T-helper 2 cell treated with Interferon-gamma antibody and Interleukin-4, amounts not matched to agents 5 μg/mL and 100 μg/mL, for 36 hours (primary cell): ENCODE measurements at regions not wholly inside any gene's neighbourhood (a gene's known extent, or its start where the extent isn't known, plus 50 kb on each side); places are given as distances from the start of the nearest gene placed in this dataset.

Source experiments
- DNase-seq: peaks from one replicate; pipeline ENCODE4 v3.0.0; 2021; ENCODE audit warnings: low spot score
- H3K27ac Mint-ChIP-seq: one replicate; pipeline ENCODE4 v1.8.0; 2021; ENCODE audit warnings: mild to moderate bottlenecking, mixed read lengths
- H3K27me3 Mint-ChIP-seq: one replicate; pipeline ENCODE4 v1.8.0; 2021; ENCODE audit warnings: low read depth, mixed read lengths
- H3K36me3 Mint-ChIP-seq: one replicate; pipeline ENCODE4 v1.8.0; 2021; ENCODE audit warnings: low read depth, mixed read lengths
- H3K4me1 Mint-ChIP-seq: one replicate; pipeline ENCODE4 v1.8.0; 2021; ENCODE audit warnings: low read depth, mixed read lengths
- H3K4me3 Mint-ChIP-seq: one replicate; pipeline ENCODE4 v1.8.0; 2022; ENCODE audit warnings: mild to moderate bottlenecking, moderate library complexity, mixed read lengths
- H3K9me3 Mint-ChIP-seq: one replicate; pipeline ENCODE4 v1.8.0; 2021; ENCODE audit warnings: mixed read lengths

DNA sequence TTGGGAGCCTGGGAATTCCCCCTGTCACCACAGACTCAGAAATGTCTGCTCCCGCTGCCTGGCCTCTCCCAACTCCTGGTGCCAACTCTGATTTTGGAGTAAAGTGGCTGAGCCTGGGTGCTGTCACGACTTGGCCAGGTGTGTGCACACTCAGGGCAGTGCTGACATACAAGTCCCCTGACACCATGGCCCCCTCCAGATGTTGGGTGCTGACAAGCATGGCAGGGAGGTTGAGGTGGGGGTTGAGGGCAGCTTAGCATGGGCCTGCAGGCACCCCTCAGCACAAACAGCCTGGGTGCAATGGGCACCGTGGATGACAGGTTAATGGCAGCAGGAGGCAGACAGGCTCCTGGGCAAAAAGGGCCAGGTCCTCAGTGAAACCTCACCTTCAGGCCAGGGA, 511.2 kb downstream of the SQOR start:
- H3K27ac Mint-ChIP-seq, result no peak overlapping the region
- no peaks in the 10 kb centered on the region for H3K27me3 Mint-ChIP-seq
- no peaks in the 10 kb centered on the region for H3K36me3 Mint-ChIP-seq
- H3K9me3 Mint-ChIP-seq, result peaks cover 19% of the 10 kb centered on the region
- no peak overlapping the region for H3K4me3 Mint-ChIP-seq
- H3K4me1 Mint-ChIP-seq, result no peaks in the 10 kb centered on the region
- DNase-seq, result no peak

DNA sequence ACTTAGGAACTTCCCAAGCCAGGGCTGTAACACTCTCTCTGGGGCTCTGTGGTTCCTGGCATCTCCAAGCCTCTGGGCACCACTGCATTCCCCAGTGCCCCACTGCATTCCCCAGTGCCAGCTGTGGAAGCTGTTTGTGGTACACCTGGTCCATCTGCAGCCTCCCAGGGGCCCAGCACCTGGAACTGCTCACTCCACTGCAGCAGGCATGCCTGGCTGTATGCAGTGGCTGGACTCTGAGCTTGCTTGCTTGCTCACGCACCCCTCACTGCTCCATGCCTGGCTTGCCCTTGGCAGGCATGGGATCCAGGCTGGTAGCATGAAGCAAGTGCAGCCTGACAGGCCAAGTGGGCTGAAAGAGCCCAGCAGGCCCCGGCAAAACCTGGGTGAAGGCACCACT, 512.1 kb downstream of the SQOR start:
- no peak for DNase-seq
- no peak overlapping the region for H3K4me3 Mint-ChIP-seq
- no peaks in the 10 kb centered on the region for H3K36me3 Mint-ChIP-seq
- peaks cover 21% of the 10 kb centered on the region for H3K9me3 Mint-ChIP-seq
- H3K27me3 Mint-ChIP-seq, result no peaks in the 10 kb centered on the region
- H3K4me1 Mint-ChIP-seq, result no peaks in the 10 kb centered on the region
- no peak overlapping the region for H3K27ac Mint-ChIP-seq

DNA sequence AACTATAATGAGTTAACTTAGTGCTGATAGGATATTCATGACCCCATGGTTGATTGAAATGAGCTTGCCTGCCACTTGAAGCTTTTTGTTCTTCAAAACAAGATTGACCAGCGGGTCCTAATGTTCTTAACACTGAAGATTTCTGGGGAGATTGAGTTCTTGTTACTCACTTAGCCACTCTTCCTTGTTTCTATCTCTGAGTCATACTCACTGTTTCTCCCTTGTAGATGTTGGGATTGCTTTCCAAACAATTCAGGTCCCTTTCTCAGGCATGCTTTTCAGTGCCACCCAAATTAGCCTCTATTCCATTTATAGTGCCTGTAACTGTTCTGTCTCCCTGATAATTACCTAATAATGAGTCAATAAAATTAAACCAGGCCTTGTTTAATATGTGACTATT, 517.0 kb downstream of the SQOR start:
- H3K27ac Mint-ChIP-seq, result no peak overlapping the region
- H3K4me1 Mint-ChIP-seq, result no peaks in the 10 kb centered on the region
- no peak for DNase-seq
- no peak overlapping the region for H3K4me3 Mint-ChIP-seq
- peaks cover 31% of the 10 kb centered on the region for H3K9me3 Mint-ChIP-seq
- no peaks in the 10 kb centered on the region for H3K36me3 Mint-ChIP-seq
- no peaks in the 10 kb centered on the region for H3K27me3 Mint-ChIP-seq

DNA sequence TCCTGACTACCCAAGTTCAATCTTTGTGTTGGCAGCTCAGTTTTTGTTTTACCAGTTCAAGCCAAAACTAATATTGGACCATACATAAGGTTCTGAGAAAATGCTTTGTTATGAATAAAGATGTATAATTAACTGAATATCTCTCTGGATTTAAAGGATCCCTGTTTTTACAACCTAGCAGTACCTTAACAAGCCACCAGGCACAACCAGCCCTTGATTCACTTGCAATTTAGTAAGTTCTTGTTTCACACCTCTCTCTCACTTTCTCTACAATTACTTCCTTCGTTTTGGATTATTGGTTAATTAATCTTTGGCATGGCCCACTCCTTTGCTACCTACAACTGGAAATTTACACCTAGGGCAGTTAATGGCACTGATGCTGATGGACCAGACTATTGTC, 531.9 kb downstream of the SQOR start:
- Mint-ChIP-seq H3K9me3 (peaks cover 45% of the 10 kb centered on the region), H3K4me3 (no peak overlapping the region), H3K36me3 (no peaks in the 10 kb centered on the region), H3K27me3 (no peaks in the 10 kb centered on the region), H3K27ac (no peak overlapping the region), H3K4me1 (no peaks in the 10 kb centered on the region)
- DNase-seq, result no peak

- peaks cover 48% of the 10 kb centered on the region for H3K9me3 Mint-ChIP-seq
- no peak overlapping the region for H3K27ac Mint-ChIP-seq
Measured at GRCh38 chr15:46170326-46170725, 535.5 kb downstream of the SQOR start.

DNA sequence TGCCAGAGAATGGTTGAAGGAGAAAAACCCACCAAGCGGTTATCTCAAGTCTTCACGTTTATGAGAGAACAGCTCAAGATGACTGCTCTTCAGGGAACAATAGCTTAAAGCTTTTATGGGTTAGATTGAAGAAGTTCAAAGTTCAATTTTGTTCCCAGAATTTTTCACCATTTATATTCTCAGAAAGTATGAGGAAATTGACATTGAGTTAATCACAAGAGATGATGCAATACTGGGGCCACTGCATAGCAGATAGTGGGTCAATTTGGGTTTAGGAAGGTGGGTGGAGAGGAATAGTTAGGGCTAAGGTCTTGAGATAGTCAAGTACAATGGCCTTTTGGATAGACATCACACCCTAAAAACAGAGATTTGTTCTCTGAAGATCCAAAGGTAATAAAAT, 539.3 kb downstream of the SQOR start:
- no peaks in the 10 kb centered on the region for H3K36me3 Mint-ChIP-seq
- no peak overlapping the region for H3K4me3 Mint-ChIP-seq
- DNase-seq, result no peak
- no peaks in the 10 kb centered on the region for H3K4me1 Mint-ChIP-seq
- no peak overlapping the region for H3K27ac Mint-ChIP-seq
- H3K9me3 Mint-ChIP-seq, result peaks cover 42% of the 10 kb centered on the region
- H3K27me3 Mint-ChIP-seq, result no peaks in the 10 kb centered on the region

More at GRCh38 chr15:46170326-46170725, 535.5 kb downstream of the SQOR start:
- no peaks in the 10 kb centered on the region for H3K27me3 Mint-ChIP-seq
- no peaks in the 10 kb centered on the region for H3K4me1 Mint-ChIP-seq
- H3K36me3 Mint-ChIP-seq, result no peaks in the 10 kb centered on the region
- DNase-seq, result no peak
- no peak overlapping the region for H3K4me3 Mint-ChIP-seq

DNA sequence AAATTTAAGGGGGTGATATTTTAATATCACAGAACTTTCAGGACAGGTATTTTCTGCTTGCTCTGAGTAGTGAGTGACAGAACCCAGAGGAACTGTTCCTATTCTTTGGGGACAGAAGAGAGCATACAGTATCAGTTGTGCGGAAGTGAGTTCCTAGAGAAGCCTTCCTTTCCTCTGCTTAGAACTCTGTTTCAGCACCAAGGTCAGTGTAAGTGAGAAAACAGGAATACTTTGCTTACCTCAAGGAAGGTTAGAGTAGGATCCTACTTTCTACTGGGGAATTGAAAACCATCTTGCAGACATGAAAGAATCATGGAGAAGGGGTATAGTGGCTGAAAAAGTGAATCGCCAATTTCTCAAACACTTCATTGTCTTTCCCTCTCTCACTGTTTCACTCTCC, 542.4 kb downstream of the SQOR start:
- Mint-ChIP-seq H3K27me3 (no peaks in the 10 kb centered on the region), H3K9me3 (peaks cover 36% of the 10 kb centered on the region), H3K27ac (no peak overlapping the region), H3K4me3 (no peak overlapping the region), H3K36me3 (no peaks in the 10 kb centered on the region), H3K4me1 (no peaks in the 10 kb centered on the region)
- DNase-seq, result no peak

DNA sequence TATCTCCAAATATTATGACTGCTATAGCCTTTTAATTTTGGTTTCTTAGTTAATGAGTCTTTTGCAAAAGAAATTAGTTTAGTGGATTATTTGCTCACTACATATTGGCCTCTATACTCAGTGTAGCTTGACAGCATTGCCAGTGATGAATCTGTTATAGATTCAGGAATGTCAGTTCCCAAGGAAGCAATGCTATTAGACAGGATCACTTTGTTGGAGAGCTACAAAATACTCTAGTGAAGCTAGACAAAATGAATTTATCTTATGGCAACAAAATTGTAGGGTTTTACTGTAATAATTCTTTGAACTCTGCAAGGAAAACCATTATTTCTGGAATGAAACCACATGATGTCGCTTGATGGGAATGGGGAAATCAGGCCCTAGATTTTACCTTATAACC, 543.3 kb downstream of the SQOR start:
- DNase-seq, result no peak
- Mint-ChIP-seq H3K4me3 (no peak overlapping the region), H3K27me3 (no peaks in the 10 kb centered on the region), H3K36me3 (no peaks in the 10 kb centered on the region), H3K4me1 (no peaks in the 10 kb centered on the region), H3K9me3 (peaks cover 38% of the 10 kb centered on the region), H3K27ac (no peak overlapping the region)

- no peak for DNase-seq
- no peaks in the 10 kb centered on the region for H3K36me3 Mint-ChIP-seq
- H3K4me1 Mint-ChIP-seq, result no peaks in the 10 kb centered on the region
- peaks cover 33% of the 10 kb centered on the region for H3K9me3 Mint-ChIP-seq
- H3K4me3 Mint-ChIP-seq, result no peak overlapping the region
- H3K27me3 Mint-ChIP-seq, result no peaks in the 10 kb centered on the region
- H3K27ac Mint-ChIP-seq, result no peak overlapping the region
Measured at GRCh38 chr15:46207341-46207740, 572.5 kb downstream of the SQOR start.

DNA sequence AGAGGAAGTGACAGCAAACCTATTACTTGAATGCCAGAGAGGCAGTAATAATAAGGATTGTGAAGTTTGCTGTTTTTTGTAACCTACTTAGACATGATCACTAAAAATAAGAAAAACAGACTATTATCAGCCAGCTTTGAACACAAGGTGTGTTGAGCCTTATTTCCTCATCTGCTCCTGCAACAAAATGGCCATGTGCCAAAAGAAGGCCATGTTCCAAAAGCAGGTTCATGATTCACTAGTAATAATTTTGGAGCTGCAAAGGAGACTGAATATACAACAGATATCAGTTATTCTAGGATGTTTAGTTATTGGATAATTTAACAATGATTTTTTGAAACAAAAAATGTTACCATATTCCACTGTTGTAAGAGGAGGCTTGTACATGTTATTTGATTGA, 578.7 kb downstream of the SQOR start:
- Mint-ChIP-seq H3K27ac (no peak overlapping the region), H3K27me3 (no peaks in the 10 kb centered on the region), H3K9me3 (peaks cover 34% of the 10 kb centered on the region), H3K4me1 (no peaks in the 10 kb centered on the region), H3K36me3 (no peaks in the 10 kb centered on the region), H3K4me3 (no peak overlapping the region)
- no peak for DNase-seq

DNA sequence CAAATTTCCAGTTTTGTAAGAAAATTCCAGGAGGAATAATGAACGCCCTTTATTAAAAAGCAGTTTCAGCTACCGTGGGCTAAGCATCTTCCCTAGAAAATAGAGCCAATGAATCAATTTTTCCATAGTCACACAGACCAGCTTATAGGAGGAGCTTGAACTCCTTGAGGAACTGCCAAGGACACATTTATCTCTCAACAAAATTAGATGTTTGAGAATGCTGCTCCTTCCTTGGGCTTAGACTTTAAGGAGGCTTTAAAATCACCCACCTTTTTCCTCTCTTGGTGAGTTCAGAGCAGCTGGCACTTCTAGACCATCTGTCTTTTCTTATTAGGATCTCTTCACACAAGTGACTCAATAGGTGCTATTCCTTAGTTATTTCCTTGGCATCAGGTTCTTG, 588.0 kb downstream of the SQOR start:
- Mint-ChIP-seq H3K4me1 (no peaks in the 10 kb centered on the region), H3K4me3 (no peak overlapping the region), H3K27me3 (no peaks in the 10 kb centered on the region), H3K36me3 (no peaks in the 10 kb centered on the region), H3K27ac (no peak overlapping the region), H3K9me3 (peaks cover 15% of the 10 kb centered on the region)
- no peak for DNase-seq

DNA sequence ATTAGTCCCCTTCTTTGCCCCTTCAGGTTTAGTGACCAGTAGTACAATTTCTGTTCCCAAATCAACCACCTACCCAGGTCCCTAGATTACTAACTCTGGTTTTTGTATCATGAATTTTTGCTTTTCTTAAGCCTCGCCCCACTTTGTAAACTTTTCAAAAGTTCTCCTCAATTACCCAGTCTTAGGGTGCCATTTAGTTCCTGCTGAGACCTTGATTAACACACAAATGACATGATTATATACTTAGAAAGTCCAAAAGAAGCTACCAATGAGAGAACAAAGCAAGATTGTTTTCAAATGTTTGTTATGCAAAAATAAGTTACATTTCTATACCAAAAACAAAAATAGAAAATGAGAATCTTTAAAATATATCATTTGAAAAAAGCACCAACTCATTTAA, 594.4 kb downstream of the SQOR start:
- DNase-seq, result no peak
- Mint-ChIP-seq H3K27ac (no peak overlapping the region), H3K9me3 (no peaks in the 10 kb centered on the region), H3K36me3 (no peaks in the 10 kb centered on the region), H3K27me3 (no peaks in the 10 kb centered on the region), H3K4me3 (no peak overlapping the region), H3K4me1 (no peaks in the 10 kb centered on the region)

- DNase-seq, result no peak
- Mint-ChIP-seq H3K36me3 (no peaks in the 10 kb centered on the region), H3K4me3 (no peak overlapping the region), H3K27me3 (no peaks in the 10 kb centered on the region), H3K9me3 (no peaks in the 10 kb centered on the region), H3K4me1 (no peaks in the 10 kb centered on the region), H3K27ac (no peak overlapping the region)
Measured at GRCh38 chr15:46231786-46232185, 597.0 kb downstream of the SQOR start.

- H3K36me3 Mint-ChIP-seq, result no peaks in the 10 kb centered on the region
- peaks cover 4% of the 10 kb centered on the region for H3K9me3 Mint-ChIP-seq
- no peak overlapping the region for H3K27ac Mint-ChIP-seq
- DNase-seq, result no peak
- H3K4me3 Mint-ChIP-seq, result no peak overlapping the region
- no peaks in the 10 kb centered on the region for H3K27me3 Mint-ChIP-seq
- no peaks in the 10 kb centered on the region for H3K4me1 Mint-ChIP-seq
Measured at GRCh38 chr15:46232471-46232870, 597.6 kb downstream of the SQOR start.

DNA sequence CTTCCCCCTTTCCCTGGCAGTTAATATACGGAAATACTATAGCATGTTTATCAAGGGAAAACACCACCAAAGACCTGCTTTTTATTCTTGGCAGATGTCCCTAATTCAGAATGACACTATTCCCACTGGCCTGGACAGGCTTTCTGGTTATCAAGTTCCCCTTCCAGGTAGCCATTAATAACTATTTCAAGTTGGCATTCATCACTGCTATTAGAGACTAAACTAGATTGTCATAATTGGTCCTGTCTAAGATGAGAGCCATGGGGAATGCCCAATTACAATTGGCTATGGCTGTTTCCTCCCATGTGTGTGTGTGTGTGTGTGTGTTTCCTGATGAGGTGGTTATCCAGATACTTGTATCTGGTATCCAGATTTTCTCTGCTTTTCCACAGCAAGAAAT, 608.1 kb downstream of the SQOR start:
- H3K4me3 Mint-ChIP-seq, result no peak overlapping the region
- no peaks in the 10 kb centered on the region for H3K4me1 Mint-ChIP-seq
- peaks cover 4% of the 10 kb centered on the region for H3K9me3 Mint-ChIP-seq
- no peak overlapping the region for H3K27ac Mint-ChIP-seq
- H3K36me3 Mint-ChIP-seq, result no peaks in the 10 kb centered on the region
- DNase-seq, result no peak
- no peaks in the 10 kb centered on the region for H3K27me3 Mint-ChIP-seq
